ENCODE measurements at regions not wholly inside any gene's neighbourhood (a gene's known extent, or its start where the extent isn't known, plus 50 kb on each side); places are given as distances from the start of the nearest gene placed in this dataset.

DNA sequence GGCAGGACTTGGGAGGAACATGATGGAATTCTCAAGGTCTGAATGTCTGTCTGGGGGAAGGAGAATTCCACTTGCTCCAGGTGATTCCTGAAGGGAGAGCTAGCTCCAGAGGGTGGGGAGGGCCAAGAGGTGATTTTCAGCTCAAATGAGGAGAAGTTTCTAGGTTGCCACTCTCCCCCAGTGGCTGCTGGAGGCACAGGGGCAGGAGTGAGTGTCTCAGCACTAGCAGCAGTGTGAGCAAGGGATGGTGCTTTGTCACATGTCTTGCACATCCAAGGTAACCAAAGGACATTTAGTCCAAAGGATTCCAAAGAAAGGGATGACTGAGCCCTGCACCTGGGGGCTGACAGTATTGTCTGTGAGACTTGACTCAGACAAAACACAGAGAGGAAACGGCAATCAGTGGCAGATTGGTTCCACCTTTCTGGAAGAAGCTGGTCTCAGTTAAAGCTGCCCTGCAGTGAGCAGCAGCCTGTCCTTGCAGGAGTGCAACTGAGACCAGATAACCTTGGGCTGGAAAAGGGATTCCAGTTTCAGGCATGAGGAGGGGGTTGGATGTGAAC lies 51.2 kb upstream of the PCBD1 start:
- TF ChIP-seq, protein P1, sequence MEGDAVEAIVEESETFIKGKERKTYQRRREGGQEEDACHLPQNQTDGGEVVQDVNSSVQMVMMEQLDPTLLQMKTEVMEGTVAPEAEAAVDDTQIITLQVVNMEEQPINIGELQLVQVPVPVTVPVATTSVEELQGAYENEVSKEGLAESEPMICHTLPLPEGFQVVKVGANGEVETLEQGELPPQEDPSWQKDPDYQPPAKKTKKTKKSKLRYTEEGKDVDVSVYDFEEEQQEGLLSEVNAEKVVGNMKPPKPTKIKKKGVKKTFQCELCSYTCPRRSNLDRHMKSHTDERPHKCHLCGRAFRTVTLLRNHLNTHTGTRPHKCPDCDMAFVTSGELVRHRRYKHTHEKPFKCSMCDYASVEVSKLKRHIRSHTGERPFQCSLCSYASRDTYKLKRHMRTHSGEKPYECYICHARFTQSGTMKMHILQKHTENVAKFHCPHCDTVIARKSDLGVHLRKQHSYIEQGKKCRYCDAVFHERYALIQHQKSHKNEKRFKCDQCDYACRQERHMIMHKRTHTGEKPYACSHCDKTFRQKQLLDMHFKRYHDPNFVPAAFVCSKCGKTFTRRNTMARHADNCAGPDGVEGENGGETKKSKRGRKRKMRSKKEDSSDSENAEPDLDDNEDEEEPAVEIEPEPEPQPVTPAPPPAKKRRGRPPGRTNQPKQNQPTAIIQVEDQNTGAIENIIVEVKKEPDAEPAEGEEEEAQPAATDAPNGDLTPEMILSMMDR (conservative IDR thresholded peaks at IDR 0.05; ENCODE audit: low read depth, low read length) = no peak
- H3K4me3 ChIP-seq (ENCODE audit: low read depth, low read length) = no peak overlapping the region
- DNase-seq (ENCODE audit: low read depth) = no peak

DNA sequence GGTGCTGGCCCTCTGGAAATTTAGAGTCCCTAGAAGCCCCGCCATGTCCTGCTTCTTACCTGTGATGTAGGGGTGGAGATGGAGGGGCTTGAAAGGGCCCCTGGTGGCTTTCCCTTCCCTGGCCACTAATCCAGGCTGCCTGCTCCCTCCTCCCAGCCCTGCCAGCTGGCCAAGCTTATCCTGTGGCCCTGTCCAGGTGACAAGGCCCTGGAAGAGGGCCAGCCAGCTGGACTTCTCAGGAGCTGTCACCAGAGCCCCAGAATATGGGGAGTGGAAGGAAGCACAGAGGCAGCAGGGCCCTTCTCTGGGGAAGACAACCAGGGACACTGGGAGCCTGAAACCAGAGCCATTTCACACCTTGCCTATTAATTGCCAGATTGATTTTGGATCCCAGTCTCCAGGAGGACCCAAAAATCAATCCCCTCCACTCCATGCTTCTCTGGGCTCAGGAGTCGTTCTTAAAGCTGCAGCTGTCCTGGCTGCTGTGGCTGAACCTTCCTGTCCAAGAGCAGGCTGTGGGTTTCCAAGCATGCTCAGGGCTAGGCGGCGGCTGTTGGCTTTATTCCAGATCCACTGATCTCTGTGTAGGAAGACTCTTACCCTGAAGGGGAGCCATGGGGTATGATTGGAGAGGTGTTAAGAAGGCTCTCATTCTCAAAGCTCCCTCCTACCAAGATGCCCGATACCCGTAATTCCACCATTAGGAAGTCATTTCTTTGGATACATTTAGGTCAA lies 52.6 kb upstream of the PCBD1 start:
- H3K4me3 ChIP-seq (ENCODE audit: low read depth, low read length) = no peak overlapping the region
- TF ChIP-seq, protein P1 (conservative IDR thresholded peaks at IDR 0.05; ENCODE audit: low read depth, low read length) = no peak
- no peak for DNase-seq (ENCODE audit: low read depth)

DNA sequence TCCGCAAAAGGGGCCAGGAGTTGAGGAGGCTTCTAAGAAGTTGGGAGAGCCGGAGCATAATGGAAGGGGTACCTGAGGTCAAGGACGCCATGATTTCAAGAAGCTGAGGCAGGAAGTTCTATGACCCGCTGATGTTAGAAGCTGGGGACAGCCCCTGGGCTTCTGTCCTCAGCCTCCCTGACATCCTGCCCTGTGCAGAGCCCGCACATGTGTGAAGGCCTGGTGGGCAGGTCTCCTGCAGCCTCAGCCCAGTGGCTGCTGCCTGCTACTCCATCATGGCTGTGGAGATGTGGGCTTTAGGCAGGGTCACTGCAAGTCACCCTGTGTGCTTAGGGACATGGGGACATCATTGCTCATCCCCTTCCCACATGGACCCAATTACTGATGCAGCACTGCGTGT lies 53.8 kb upstream of the PCBD1 start:
- no peak overlapping the region for H3K4me3 ChIP-seq (ENCODE audit: low read depth, low read length)
- no peak for DNase-seq (ENCODE audit: low read depth)
- TF ChIP-seq, protein P1 (conservative IDR thresholded peaks at IDR 0.05; ENCODE audit: low read depth, low read length) = no peak

DNA sequence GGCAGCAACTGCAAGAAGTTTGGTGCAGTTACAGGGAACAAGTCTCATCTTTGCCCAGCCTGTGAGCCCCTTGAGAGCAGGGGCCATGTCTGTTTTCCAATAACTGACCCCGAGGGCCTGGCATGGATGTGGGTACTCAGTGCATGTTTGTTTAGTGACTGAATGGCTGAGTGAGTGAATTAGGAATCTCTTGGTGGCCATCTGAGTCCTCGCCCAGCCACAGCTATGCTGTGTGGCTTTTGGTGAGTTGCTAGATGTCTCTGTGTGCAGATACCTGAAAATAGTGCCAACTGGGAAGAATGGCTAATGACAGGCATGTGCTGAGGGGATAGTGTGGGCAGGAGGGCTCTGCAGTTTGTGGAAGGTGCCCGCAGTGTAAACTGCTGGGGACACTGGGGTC lies 54.4 kb upstream of the PCBD1 start:
- DNase-seq (ENCODE audit: low read depth) = no peak
- TF ChIP-seq, protein P1 (conservative IDR thresholded peaks at IDR 0.05; ENCODE audit: low read depth, low read length) = no peak
- no peak overlapping the region for H3K4me3 ChIP-seq (ENCODE audit: low read depth, low read length)

DNA sequence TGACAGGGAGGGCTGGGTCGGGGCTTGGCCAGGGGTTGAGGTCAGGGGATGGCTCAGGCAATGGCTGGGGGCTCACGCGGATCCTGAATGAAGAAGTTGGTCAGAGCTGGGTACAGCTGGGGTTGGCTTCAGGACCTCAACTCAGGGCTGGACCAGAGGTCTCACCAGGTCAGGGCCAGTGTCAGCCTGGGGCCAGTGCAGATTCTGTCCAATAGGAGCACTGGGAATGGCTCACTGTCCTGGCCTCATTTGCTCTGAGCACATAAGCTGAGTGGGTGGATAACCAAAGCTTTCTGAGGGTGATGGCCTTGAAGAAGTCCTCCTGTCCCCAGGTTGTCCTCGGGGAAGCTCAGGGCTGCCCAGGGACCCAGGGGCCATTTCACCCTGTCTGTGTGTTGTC lies 54.9 kb upstream of the PCBD1 start:
- no peak for DNase-seq (ENCODE audit: low read depth)
- H3K4me3 ChIP-seq (ENCODE audit: low read depth, low read length) = no peak overlapping the region
- TF ChIP-seq, protein P1 (conservative IDR thresholded peaks at IDR 0.05; ENCODE audit: low read depth, low read length) = no peak

DNA sequence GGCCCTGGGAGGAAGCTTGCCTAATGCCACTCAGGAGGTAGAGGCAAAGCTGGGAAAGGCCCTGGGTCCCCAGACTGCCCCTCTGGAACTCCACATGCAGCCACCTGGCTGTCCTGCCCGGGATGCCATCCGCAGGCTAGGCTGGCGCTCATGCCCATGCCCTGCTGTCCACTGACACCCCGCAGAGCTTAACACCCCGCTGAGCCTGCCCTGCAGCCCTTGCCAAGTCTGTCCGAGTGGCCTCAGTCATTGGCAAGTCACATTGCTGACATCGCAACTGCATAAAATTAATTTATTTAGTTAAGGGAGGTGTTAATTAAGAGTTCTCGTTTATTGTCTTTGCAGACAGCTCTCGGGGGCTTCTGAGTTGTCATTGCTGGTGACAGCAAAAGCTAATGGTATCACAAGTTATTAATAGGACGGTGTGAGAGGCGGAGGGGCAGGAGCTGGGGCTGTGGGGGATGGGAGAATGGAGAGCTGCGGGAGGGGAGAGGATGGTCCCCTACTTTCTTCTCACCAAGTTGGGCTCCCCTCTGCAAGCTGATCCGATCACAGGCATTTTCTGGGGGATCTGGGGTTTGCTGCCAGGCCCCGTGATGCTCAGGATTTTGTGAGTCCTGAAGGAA lies 55.6 kb upstream of the PCBD1 start:
- TF ChIP-seq, protein P1 (conservative IDR thresholded peaks at IDR 0.05; ENCODE audit: low read depth, low read length) = no peak
- no peak overlapping the region for H3K4me3 ChIP-seq (ENCODE audit: low read depth, low read length)
- DNase-seq (ENCODE audit: low read depth) = no peak
